ENCODE measurements at regions not wholly inside any gene's neighbourhood (a gene's known extent, or its start where the extent isn't known, plus 50 kb on each side); places are given as distances from the start of the nearest gene placed in this dataset.

GRCh38 chr14:58876608-58877007, 238.8 kb downstream of the DACT1 start:
- TF ChIP-seq POLR2AphosphoS5 (IDR thresholded peaks at IDR 0.05; ENCODE audit: insufficient read depth in 1 of 2, low read depth in 1 of 2), result no peak
- TF ChIP-seq, protein P1, sequence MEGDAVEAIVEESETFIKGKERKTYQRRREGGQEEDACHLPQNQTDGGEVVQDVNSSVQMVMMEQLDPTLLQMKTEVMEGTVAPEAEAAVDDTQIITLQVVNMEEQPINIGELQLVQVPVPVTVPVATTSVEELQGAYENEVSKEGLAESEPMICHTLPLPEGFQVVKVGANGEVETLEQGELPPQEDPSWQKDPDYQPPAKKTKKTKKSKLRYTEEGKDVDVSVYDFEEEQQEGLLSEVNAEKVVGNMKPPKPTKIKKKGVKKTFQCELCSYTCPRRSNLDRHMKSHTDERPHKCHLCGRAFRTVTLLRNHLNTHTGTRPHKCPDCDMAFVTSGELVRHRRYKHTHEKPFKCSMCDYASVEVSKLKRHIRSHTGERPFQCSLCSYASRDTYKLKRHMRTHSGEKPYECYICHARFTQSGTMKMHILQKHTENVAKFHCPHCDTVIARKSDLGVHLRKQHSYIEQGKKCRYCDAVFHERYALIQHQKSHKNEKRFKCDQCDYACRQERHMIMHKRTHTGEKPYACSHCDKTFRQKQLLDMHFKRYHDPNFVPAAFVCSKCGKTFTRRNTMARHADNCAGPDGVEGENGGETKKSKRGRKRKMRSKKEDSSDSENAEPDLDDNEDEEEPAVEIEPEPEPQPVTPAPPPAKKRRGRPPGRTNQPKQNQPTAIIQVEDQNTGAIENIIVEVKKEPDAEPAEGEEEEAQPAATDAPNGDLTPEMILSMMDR (IDR thresholded peaks at IDR 0.05), result no peak

Data from vagina (tissue), 2 donors.